Breast epithelium (tissue), 3 donors: ENCODE measurements at regions not wholly inside any gene's neighbourhood (a gene's known extent, or its start where the extent isn't known, plus 50 kb on each side); places are given as distances from the start of the nearest gene placed in this dataset.

Experiments
- CTCF ChIP-seq, 3 donors: fragments of 450-650 bp; IDR thresholded peaks; one replicate each; pipeline ENCODE4 v1.5.1; 2016 to 2017; ENCODE audit warnings: antibody characterized with exemption in 3 of 3, mild to moderate bottlenecking in 3 of 3, moderate library complexity in 3 of 3
- POLR2A ChIP-seq: fragments of 450-650 bp; IDR thresholded peaks from one replicate; pipeline ENCODE4 v1.6.1; 2016; ENCODE audit warnings: antibody characterized with exemption, mild to moderate bottlenecking, moderate library complexity

GRCh38 chr13:44651724-44652123, 75.6 kb upstream of the TSC22D1 start:
- no peak for TF ChIP-seq POLR2A
- no peak for TF ChIP-seq CTCF (IDR thresholded peaks at IDR 0.05)
